ENCODE measurements at regions not wholly inside any gene's neighbourhood (a gene's known extent, or its start where the extent isn't known, plus 50 kb on each side); places are given as distances from the start of the nearest gene placed in this dataset.

- Histone ChIP-seq H4K8ac (replicated peaks; ENCODE audit: insufficient read length, low read depth, low read length) (no peak overlapping the region), H2BK20ac (ENCODE audit: low read depth, low read length, poor library complexity, severe bottlenecking) (no peak overlapping the region), H3K27ac (ENCODE audit: insufficient read length, low read depth, low read length) (no peak overlapping the region), H3K79me1 (ENCODE audit: insufficient read depth, low read depth, low read length, poor library complexity, severe bottlenecking) (no peaks in the 10 kb centered on the region), H4K91ac (ENCODE audit: insufficient read length, low read depth, low read length) (no peak overlapping the region), H2BK15ac (ENCODE audit: low read depth, low read length) (no peak overlapping the region), H4K20me1 (ENCODE audit: control insufficient read depth, insufficient read depth, insufficient read length) (no peaks in the 10 kb centered on the region), H3K9ac (ENCODE audit: extremely low read depth, insufficient read length, low read length) (no peak overlapping the region), H2BK5ac (ENCODE audit: insufficient read length, low read length) (no peak overlapping the region), H3T11ph (ENCODE audit: low read length) (no peak overlapping the region), H3K14ac (ENCODE audit: insufficient read depth, low read length) (no peak overlapping the region), H2BK120ac (ENCODE audit: low read depth, low read length, poor library complexity, severe bottlenecking) (no peak overlapping the region), H4K5ac (ENCODE audit: insufficient read length, low read depth, low read length) (no peak overlapping the region), H2AK5ac (ENCODE audit: insufficient read length, low read length) (no peak overlapping the region), H3K27me3 (ENCODE audit: insufficient read depth, low read length) (no peaks in the 10 kb centered on the region), H3K23me2 (ENCODE audit: insufficient read length, low read depth, low read length, poor library complexity, severe bottlenecking) (no peaks in the 10 kb centered on the region), H3K9me3 (ENCODE audit: control insufficient read depth, low read depth, low read length) (no peaks in the 10 kb centered on the region), H3K18ac (ENCODE audit: insufficient read length, low read depth, low read length) (no peak overlapping the region), H3K56ac (ENCODE audit: insufficient read length, low read depth, low read length) (no peak overlapping the region), H3K4me2 (ENCODE audit: insufficient read depth, insufficient read length, low read length) (no peak overlapping the region), H3K79me2 (ENCODE audit: insufficient read depth, low read length) (no peaks in the 10 kb centered on the region), H3K4ac (ENCODE audit: low read depth, low read length) (no peak overlapping the region), H2BK12ac (ENCODE audit: insufficient read length, low read depth, low read length) (no peak overlapping the region), H2AFZ (ENCODE audit: low read length) (no peak overlapping the region), H3K23ac (ENCODE audit: insufficient read length, low read depth, low read length) (no peak overlapping the region), H3K4me1 (ENCODE audit: insufficient read depth, low read length) (no peaks in the 10 kb centered on the region)
- no CpG with 5 or more reads among the region's 4 CpGs for WGBS (ENCODE audit: extremely low coverage, insufficient read length, low lambda C conversion rate)
- Mint-ChIP-seq H3K36me3 (ENCODE audit: insufficient read depth in 1 of 3, low read depth in 3 of 3) (no peaks in the 10 kb centered on the region), H3K27me3 (ENCODE audit: low read depth) (no peaks in the 10 kb centered on the region), H3K4me1 (peaks cover 0 to 2% of the 10 kb centered on the region in 2 experiments; a peak in 2 of 4 replicates), H3K9me3 (no peaks in the 10 kb centered on the region), H3K4me3 (no peak overlapping the region), H3K27ac (no peak overlapping the region)
- DNase-seq, result no peak
- TF ChIP-seq CTCF (conservative IDR thresholded peaks at IDR 0.05), result no peak
Measured at GRCh38 chr17:12548558-12548957, 117.1 kb upstream of the MYOCD start.

All from H9 (cell line).